GM23338 (cell line): ENCODE measurements at regions not wholly inside any gene's neighbourhood (a gene's known extent, or its start where the extent isn't known, plus 50 kb on each side); places are given as distances from the start of the nearest gene placed in this dataset.

ENCODE experiments used
- ATAC-seq: fragments of 200-7000 bp; cut with Tn5 transposase; 3 replicates; pipeline ENCODE4 v1.9.1; 2020
- DNase-seq: peaks from one replicate; pipeline ENCODE4 v3.0.0-alpha.2; 2015; ENCODE audit warnings: low spot score
- H2AFZ ChIP-seq: fragments of 200-600 bp; sonication (generic); 2 replicates; pipeline ENCODE4 v1.8.0; 2016; ENCODE audit warnings: antibody characterized with exemption, mild to moderate bottlenecking, moderate library complexity
- H3F3A ChIP-seq: fragments of 200-600 bp; sonication (generic); replicated peaks from 2 replicates; pipeline ENCODE4 v1.8.0; 2017; ENCODE audit warnings: antibody characterized with exemption, mixed run types, low read depth
- H3K27ac ChIP-seq: fragments of 200-600 bp; sonication (generic); 2 replicates; pipeline ENCODE4 v1.6.1; 2016; ENCODE audit warnings: low read depth
- H3K27me3 ChIP-seq: fragments of 200-600 bp; sonication (generic); 2 replicates; pipeline ENCODE4 v1.8.0; 2016; ENCODE audit warnings: mild to moderate bottlenecking, mixed run types, moderate library complexity; ENCODE audit not compliant: insufficient read depth
- H3K36me3 ChIP-seq: fragments of 200-600 bp; sonication (generic); 2 replicates; pipeline ENCODE4 v1.8.0; 2016; ENCODE audit warnings: mild to moderate bottlenecking; ENCODE audit not compliant: insufficient read depth
- H3K4me1 ChIP-seq: fragments of 200-600 bp; sonication (generic); 2 replicates; pipeline ENCODE4 v1.8.0; 2016; ENCODE audit warnings: mild to moderate bottlenecking, moderate library complexity; ENCODE audit not compliant: insufficient read depth
- H3K4me2 ChIP-seq: fragments of 200-600 bp; sonication (generic); 2 replicates; pipeline ENCODE4 v1.7.1; 2017; ENCODE audit warnings: mixed run types
- H3K4me3 ChIP-seq: fragments of 200-600 bp; sonication (generic); 2 replicates; pipeline ENCODE4 v1.6.1; 2016; ENCODE audit warnings: mixed run types
- H3K79me2 ChIP-seq: fragments of 200-600 bp; sonication (generic); replicated peaks from 2 replicates; pipeline ENCODE4 v1.8.0; 2017; ENCODE audit warnings: mild to moderate bottlenecking; ENCODE audit not compliant: insufficient read depth
- H3K9me2 ChIP-seq: fragments of 200-600 bp; sonication (generic); 2 replicates; pipeline ENCODE4 v1.8.0; 2017; ENCODE audit not compliant: insufficient read depth
- H4K20me1 ChIP-seq: fragments of 200-600 bp; sonication (generic); replicated peaks from 2 replicates; pipeline ENCODE4 v1.8.0; 2017; ENCODE audit warnings: mild to moderate bottlenecking; ENCODE audit not compliant: insufficient read depth
- H3K27ac Mint-ChIP-seq: 2 replicates; pipeline ENCODE4 v1.8.0; 2020; ENCODE audit warnings: inconsistent platforms, mild to moderate bottlenecking, moderate library complexity, mixed read lengths
- H3K27me3 Mint-ChIP-seq: 3 replicates; pipeline ENCODE4 v1.8.0; 2022; ENCODE audit warnings: low read depth, mild to moderate bottlenecking, moderate library complexity, mixed read lengths, inconsistent platforms; ENCODE audit not compliant: insufficient read depth, poor library complexity
- H3K36me3 Mint-ChIP-seq: 3 replicates; pipeline ENCODE4 v1.8.0; 2021; ENCODE audit warnings: low read depth, mild to moderate bottlenecking, inconsistent platforms, moderate library complexity, mixed read lengths
- H3K4me1 Mint-ChIP-seq: 3 replicates; pipeline ENCODE4 v1.8.0; 2020; ENCODE audit warnings: mild to moderate bottlenecking, inconsistent platforms, mixed read lengths
- H3K4me3 Mint-ChIP-seq: 3 replicates; pipeline ENCODE4 v1.8.0; 2021; ENCODE audit warnings: moderate library complexity, mild to moderate bottlenecking, inconsistent platforms, mixed read lengths
- H3K9me3 Mint-ChIP-seq: 3 replicates; pipeline ENCODE4 v1.8.0; 2020; ENCODE audit warnings: moderate library complexity, mild to moderate bottlenecking, inconsistent platforms, mixed read lengths
- CREB1 ChIP-seq: fragments of 250-450 bp; sonication (Bioruptor Pico); IDR thresholded peaks from 2 replicates; pipeline ENCODE4 v1.5.0; 2020; ENCODE audit warnings: low read depth, mild to moderate bottlenecking, moderate library complexity
- EZH2 ChIP-seq: fragments of 200-600 bp; sonication (generic); IDR thresholded peaks from one replicate; pipeline ENCODE4 v1.8.0; 2017; ENCODE audit warnings: antibody characterized with exemption, mild to moderate bottlenecking, low read depth; ENCODE audit not compliant: unreplicated experiment
- NANOG ChIP-seq: IDR thresholded peaks from 2 replicates; pipeline ENCODE4 v1.6.1; 2016; ENCODE audit warnings: antibody characterized with exemption, borderline replicate concordance
- POLR2AphosphoS5 ChIP-seq: IDR thresholded peaks from 2 replicates; pipeline ENCODE4 v1.6.1; 2016; ENCODE audit warnings: antibody characterized with exemption, low read depth
- STAT1 ChIP-seq: IDR thresholded peaks from one replicate; pipeline ENCODE4 v1.6.1; 2016; ENCODE audit warnings: antibody characterized with exemption; ENCODE audit not compliant: unreplicated experiment
- ZNF462 ChIP-seq: fragments of 250-450 bp; sonication (Bioruptor Pico); IDR thresholded peaks from 2 replicates; pipeline ENCODE4 v1.5.0; 2020; ENCODE audit warnings: mild to moderate bottlenecking, moderate library complexity
- TF ChIP-seq, protein P1 (sequence below): IDR thresholded peaks from one replicate; pipeline ENCODE4 v1.6.1; 2018; ENCODE audit warnings: antibody characterized with exemption; ENCODE audit not compliant: unreplicated experiment
- TF ChIP-seq, protein P2 (sequence below): IDR thresholded peaks from 2 replicates; pipeline ENCODE4 v1.6.1; 2016; ENCODE audit warnings: antibody characterized with exemption

- Histone ChIP-seq H3K9me2 (no peaks in the 10 kb centered on the region), H4K20me1 (no peaks in the 10 kb centered on the region), H3K79me2 (no peaks in the 10 kb centered on the region), H2AFZ (peak overlapping the region; percentile 53; the same call in 1 of the 2 replicates), H3K27me3 (no peaks in the 10 kb centered on the region), H3K36me3 (no peaks in the 10 kb centered on the region), H3K4me2 (no peak overlapping the region), H3F3A (no peaks in the 10 kb centered on the region), H3K4me3 (no peak overlapping the region), H3K27ac (no peak overlapping the region), H3K4me1 (no peaks in the 10 kb centered on the region)
- H3K4me1 Mint-ChIP-seq, result no peaks in the 10 kb centered on the region
- H3K4me3 Mint-ChIP-seq, result no peak overlapping the region
- DNase-seq (no peak), ATAC-seq (no peak)
- TF ChIP-seq EZH2, result no peak
- no peak for TF ChIP-seq POLR2AphosphoS5
- TF ChIP-seq STAT1, result no peak
- no peak for TF ChIP-seq ZNF462 (CRISPR knock-in tag)
- TF ChIP-seq, protein P1, sequence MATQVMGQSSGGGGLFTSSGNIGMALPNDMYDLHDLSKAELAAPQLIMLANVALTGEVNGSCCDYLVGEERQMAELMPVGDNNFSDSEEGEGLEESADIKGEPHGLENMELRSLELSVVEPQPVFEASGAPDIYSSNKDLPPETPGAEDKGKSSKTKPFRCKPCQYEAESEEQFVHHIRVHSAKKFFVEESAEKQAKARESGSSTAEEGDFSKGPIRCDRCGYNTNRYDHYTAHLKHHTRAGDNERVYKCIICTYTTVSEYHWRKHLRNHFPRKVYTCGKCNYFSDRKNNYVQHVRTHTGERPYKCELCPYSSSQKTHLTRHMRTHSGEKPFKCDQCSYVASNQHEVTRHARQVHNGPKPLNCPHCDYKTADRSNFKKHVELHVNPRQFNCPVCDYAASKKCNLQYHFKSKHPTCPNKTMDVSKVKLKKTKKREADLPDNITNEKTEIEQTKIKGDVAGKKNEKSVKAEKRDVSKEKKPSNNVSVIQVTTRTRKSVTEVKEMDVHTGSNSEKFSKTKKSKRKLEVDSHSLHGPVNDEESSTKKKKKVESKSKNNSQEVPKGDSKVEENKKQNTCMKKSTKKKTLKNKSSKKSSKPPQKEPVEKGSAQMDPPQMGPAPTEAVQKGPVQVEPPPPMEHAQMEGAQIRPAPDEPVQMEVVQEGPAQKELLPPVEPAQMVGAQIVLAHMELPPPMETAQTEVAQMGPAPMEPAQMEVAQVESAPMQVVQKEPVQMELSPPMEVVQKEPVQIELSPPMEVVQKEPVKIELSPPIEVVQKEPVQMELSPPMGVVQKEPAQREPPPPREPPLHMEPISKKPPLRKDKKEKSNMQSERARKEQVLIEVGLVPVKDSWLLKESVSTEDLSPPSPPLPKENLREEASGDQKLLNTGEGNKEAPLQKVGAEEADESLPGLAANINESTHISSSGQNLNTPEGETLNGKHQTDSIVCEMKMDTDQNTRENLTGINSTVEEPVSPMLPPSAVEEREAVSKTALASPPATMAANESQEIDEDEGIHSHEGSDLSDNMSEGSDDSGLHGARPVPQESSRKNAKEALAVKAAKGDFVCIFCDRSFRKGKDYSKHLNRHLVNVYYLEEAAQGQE, result no peak
- no peak for TF ChIP-seq NANOG
- TF ChIP-seq CREB1 (CRISPR knock-in tag), result no peak
- TF ChIP-seq, protein P2, sequence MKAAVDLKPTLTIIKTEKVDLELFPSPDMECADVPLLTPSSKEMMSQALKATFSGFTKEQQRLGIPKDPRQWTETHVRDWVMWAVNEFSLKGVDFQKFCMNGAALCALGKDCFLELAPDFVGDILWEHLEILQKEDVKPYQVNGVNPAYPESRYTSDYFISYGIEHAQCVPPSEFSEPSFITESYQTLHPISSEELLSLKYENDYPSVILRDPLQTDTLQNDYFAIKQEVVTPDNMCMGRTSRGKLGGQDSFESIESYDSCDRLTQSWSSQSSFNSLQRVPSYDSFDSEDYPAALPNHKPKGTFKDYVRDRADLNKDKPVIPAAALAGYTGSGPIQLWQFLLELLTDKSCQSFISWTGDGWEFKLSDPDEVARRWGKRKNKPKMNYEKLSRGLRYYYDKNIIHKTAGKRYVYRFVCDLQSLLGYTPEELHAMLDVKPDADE, result no peak
- no peaks in the 10 kb centered on the region for H3K27me3 Mint-ChIP-seq
- H3K9me3 Mint-ChIP-seq, result no peaks in the 10 kb centered on the region
- H3K36me3 Mint-ChIP-seq, result no peaks in the 10 kb centered on the region
- H3K27ac Mint-ChIP-seq, result peak overlapping the region; percentile 78; the same call in 1 of the 2 replicates
Measured at GRCh38 chr4:132026166-132026565, 1122.9 kb upstream of the PCDH10 start.
